Right forelimb (tissue), 1 donor: ENCODE measurements at regions not wholly inside any gene's neighbourhood (a gene's known extent, or its start where the extent isn't known, plus 50 kb on each side); places are given as distances from the start of the nearest gene placed in this dataset.
"Not testable (repeated sequence)": the region's sequence is repeated elsewhere in the genome, so short reads cannot be mapped to it uniquely, and the experiment has no call there.

Experiments
- DNase-seq: peaks from one replicate; pipeline ENCODE4 v3.0.0-alpha.2; 2018

DNA sequence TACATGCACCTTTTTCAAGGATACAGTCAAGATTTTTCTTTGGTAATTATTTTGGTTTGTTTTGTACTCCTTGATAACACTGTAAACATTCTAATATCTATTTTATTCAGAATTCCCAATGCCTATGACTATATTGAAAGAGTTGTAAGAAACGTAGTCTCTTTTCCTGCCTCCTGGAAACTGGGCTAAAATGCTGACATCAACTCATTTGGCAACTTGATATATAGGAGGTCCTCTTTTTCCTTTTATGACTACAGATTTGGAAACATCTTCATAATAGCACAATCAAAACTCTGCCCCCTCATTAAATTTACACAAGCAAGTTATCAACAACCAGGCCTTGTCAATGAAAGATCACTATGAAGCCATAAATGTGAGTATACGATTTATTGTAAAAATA lies 422.3 kb upstream of the PCDH15 start:
- no peak for DNase-seq

DNA sequence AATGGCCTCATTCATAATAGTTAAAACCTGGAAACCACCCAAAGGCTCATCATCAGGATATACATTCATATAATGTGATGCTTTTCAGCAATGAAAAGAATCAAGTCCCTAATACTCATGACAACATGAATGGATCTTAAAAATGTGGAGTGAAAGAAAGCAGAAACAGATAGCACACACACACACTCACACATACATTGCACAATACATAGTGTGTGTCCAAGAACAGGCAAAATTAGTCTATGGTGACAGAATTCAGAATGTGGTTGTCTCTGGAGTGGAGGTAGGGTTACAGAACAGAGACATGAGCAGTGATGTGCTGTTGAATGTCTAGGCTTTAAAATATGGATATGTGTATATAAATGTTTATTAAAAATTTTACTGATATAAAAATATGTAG lies 419.9 kb upstream of the PCDH15 start:
- DNase-seq, result no peak

DNA sequence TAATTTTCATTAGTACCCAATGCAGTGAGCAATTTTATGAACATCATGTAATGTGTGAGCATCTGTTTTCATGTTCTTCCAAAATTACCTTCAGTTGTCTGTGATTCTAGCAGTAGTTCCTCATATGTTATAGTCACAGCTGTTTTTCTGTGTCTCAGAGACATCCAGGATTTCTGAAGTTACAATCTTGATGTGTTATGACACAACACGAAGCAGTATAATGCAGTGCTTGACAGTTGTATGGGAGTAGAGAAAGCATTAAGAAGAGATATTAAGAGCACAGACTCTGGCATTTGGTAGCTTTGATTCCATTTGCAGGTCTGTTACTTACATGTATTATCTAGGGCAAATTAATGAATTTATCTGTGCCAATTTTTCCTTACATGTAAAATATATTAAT lies 414.7 kb upstream of the PCDH15 start:
- DNase-seq, result no peak

DNA sequence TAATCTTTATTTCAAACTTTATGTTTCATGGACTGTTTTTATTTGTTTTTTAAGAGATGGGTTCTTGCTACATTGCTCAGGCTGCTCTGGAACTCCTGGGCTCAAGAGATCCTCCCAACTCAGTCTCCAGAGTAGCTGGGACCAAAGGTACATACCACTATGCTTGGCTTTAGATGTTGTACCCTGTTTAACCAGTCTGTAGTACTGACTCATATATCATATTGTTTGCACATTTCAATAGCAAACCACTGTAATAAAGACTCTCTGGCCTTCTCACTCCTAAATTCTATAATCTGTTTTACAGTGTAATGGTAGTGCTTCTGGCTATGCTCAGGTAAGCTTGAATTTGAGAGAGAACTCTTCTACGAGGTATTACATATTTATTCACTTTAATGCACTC lies 413.6 kb upstream of the PCDH15 start:
- DNase-seq, result no peak

DNA sequence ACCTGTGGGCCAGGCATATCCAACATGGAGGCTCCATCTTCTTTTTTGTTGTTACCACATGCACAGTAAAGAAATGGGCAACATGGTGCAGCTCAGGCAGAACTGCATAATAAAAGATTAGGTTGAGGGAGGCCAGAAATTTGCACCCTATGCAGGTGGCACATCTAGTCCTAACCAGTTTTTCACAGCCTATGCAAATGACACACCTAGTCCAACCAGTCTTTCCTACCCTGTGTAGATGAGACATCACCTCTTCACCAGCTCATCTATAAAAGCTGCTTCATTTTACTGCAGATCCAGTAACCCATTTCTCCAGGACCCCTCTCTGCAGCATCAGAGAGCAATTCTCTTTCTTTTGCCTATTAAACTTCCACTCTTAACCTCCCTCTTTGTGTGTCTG lies 411.0 kb upstream of the PCDH15 start:
- DNase-seq, result no peak

DNA sequence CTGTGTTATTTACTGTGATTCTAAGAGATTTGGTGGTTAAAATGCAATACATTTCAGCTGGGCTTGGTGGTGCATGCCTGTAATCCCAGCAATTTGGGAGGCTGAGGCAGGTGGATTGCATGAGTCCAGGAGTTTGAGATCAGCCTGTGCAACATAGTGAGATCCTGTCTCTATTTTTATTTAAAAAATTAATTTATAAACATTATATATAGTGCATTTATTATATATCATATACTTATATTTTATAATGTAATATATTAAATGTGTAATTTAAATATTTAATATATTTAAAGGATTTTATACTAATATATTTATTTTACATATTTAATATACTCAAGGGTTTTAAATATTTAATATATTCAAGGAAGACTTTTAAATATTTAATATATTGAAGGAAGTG lies 402.8 kb upstream of the PCDH15 start:
- DNase-seq, result no peak

DNA sequence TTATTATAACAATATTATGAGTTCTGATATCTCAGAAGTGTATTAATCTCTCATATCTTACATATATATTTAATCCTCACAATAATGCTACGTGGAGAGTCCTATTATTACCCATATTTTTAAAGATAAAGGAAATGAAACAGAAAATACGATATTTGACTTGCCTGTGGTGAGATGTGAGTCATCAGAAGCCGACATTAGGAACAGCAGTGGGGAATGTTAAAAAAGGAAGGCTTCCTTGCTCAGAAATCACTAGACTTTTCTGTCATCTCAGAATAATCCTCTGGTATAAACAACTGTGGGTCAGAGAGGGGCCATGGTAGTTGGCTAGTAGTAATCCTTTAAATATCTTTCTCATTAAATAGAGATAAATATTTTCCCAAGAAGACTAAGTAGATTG lies 402.3 kb upstream of the PCDH15 start:
- DNase-seq, result no peak

DNA sequence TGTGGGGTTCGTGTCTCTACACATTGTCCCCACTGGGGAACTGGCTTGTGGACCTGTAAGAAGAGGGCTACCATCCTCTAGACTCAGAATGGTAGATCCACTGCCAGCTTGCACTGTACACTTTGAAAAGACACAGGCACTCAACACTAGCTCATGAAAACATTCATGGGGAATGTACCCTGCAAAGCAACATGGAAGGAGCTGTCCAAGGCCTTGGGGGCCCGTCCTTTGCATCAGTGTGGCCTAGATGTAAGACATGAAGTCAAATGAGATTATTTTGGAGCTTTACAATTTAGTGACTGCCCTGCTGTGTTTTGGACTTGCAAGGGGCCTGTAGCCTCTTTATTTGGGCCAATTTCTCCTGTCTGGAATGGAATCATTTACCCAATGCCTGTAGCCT lies 399.0 kb upstream of the PCDH15 start:
- DNase-seq, result no peak

DNA sequence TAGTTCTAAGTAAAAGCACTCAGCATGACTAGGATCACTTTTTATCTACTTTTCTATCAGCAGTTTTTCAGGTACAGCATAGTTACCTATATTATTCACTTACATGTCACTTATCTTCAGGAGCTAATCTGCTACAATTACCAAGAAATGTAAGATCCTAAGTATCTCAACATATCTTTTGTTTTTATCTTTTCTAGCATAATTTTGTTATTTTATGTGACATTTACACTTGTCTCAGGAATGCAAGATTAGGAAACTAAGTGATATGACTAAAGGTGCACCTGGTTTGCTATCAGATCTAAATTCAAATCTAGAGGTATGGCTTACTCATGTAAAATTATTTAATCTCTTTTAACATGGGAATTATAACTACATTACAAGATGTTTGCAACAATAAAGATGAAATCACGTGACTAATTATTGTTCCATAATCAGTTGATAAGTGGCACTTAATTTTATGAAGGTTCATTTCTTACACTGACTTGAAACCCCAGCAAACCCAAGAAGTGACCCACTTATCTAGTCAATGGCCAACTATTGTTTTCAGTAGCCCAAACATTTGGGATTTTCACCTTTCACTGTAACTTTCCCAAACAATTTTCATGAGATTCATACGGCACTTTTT lies 390.3 kb upstream of the PCDH15 start:
- no peak for DNase-seq

DNA sequence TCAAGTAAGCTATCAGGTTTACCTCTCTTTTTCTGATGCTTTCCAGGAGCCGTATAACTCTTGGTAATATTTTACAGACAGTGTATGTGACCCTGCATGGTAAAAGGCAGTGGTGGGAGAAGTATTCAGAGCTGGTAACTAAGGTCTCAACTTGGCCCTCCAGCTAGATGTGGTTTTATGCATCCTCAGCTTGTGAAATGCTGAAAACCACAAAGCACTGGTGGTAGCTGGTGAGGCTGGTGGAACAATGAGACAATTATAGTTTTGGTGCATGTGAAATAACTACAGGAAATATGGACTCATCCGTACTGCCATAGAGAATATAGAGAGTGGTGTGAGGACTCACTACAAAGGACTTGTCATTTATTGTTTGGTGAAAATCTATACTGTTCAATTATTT lies 383.0 kb upstream of the PCDH15 start:
- DNase-seq, result no peak

DNA sequence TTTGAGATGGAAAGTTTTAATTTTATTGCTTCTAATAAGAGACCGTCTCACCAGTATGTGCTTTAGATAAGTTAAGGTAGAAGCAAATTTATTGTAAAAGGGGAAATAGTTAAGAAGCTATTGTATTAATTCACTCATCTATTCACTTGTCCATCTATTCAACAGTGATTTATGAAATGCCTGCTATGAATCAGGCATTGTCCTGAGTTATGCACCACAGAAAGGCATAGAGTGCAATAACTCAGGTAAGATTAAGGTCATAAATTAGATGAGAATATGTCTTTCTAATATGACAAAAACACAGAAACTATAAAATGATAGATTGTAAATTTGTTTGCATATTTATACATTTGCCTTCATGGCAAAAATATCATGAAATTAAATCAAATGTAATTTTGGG lies 379.3 kb upstream of the PCDH15 start:
- no peak for DNase-seq

DNA sequence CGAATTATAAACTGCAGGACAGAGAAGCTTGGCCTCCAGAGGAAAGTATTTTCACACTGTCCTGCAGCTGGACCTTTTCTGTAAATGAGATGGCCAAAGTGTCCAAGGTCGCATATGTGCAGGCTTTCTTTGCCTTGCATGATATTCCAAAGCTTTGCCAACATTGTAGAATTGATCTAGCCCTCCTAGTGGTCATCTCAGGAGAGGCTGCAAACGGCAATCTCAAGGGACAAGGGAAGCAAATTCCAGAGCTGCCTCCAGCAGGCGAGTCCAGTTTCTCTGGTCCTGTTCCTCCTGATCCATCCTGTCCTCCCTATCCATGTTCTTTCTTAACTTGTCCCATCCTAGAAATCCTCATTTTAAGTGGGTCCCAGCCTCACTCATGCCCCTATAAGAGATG lies 373.4 kb upstream of the PCDH15 start:
- no peak for DNase-seq

DNA sequence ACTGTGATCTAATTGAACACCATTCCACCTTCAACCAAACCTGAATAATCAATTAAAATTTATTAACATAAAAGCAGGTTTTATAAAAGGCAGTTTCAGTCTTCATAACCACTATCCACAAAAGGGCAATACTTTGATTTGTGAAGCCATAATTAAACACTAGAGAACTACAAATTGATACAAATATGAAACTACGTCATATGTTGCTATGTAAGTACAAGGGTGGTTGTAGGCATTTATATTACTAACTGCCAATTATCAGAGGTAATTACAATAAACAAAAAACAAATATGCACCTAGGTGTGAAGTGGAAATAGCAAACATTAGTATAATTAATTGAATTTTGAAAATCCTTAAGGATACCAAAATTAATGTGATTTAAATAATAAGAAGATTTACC lies 368.5 kb upstream of the PCDH15 start:
- DNase-seq, result no peak

DNA sequence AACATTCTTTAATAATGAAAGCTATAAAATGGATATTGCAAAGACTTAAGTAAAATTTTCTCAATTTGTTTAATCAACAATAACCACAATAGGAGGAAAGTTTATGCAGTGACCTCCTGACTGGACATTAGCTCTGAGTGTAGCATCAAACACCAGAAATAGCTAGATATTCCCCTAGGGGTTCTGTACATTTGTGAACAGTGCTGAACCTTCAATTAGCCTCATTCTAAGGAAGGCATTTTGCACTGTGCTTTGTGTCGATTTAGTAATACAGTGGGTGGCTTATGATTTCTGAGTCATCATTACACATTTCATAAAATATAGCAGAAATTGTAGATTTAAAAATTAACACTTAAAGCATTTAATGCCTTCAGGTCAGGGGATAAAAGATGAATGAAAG lies 367.3 kb upstream of the PCDH15 start:
- DNase-seq, result no peak

DNA sequence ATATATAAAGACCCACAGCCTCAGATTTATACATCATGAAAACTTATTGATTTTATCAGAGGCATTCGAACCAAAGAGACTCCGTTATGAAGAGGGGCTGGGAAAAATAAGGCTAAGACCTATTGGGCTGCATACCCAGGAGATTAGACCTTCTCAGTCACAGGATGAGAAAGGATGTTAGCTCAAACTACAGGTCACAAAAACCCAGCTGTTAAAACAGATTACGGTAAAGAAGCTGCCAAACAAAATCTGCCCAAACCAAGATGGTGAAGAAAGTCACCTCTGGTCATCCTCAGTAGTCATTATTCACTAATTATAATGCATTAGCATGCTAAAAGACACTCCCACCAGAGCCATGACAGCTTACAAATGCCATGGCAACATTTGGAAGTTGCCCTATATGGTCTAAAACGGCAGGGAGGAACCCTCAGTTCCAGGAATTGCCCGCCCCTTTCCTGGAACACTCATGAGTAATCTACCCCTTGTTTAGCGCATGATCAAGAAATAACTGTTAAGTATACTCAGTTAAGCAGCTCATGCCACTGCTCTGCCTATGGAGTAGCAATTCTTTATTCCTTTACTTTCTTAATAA lies 362.5 kb upstream of the PCDH15 start:
- DNase-seq, result no peak

DNA sequence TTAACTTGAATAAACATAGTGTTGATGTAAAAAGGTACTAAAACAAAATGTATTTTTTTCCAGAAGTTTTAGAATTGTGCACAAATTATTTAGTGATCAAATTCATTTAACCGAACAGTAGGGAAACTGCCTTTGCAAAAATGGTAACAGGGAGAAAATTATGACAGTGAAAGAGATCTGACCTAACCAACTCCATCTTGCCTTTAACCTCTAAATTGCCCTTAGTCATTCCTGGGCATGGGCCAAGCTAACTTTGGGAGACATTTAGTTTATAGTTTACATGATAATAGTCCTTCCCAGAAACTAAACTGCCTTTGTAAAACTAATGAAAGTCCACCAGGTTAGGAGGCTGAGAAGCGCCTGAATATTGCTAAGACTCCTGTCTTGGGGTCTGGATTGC lies 361.3 kb upstream of the PCDH15 start:
- DNase-seq, result not testable (repeated sequence)

DNA sequence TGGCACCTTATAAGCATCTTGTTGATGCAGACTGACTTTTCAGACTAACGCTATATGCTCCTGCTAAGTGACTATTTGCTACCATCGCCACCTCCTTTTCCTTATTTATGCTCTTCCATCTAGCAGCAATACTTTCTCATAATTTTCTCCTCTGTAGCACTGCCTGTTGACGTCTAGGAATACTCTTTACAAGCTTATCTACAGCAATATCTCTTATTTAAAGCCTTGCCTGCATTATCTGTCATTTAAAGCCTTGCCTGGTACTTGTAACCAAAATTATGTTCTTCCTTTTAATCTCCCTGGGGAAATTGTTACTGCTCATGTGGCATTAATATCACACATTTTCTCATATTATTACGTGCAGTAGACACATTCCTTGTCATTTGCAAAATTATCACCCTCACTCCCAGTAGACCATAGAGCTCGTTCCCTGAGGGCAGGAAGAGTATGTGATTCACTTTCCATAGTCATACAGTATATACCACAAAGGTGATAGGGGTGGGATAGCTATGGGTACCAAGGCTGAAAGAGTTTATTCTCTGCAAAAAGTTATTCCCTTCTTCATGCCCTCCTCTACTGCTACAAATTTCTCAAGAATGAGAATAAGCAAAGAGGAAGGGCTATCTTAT lies 359.7 kb upstream of the PCDH15 start:
- no peak for DNase-seq

DNA sequence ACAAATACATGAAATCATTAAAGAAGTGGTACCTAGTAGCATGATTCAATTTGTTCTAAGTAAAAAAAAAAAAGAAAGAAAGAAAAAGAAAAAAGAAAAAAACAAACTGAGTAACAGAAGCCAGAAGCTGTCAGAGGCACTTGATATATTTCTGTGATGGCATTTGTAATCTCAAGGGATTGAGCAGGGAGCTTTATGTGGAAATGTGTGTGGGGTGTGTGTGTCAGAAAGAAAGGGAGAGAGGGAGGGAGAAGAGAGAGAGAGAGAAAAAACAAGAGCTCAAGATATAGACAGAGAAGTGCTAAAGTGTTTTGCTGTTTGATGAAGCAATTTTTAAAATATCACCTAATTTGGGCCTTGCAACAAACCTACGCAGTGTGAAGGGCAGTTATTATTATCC lies 357.6 kb upstream of the PCDH15 start:
- DNase-seq, result no peak

DNA sequence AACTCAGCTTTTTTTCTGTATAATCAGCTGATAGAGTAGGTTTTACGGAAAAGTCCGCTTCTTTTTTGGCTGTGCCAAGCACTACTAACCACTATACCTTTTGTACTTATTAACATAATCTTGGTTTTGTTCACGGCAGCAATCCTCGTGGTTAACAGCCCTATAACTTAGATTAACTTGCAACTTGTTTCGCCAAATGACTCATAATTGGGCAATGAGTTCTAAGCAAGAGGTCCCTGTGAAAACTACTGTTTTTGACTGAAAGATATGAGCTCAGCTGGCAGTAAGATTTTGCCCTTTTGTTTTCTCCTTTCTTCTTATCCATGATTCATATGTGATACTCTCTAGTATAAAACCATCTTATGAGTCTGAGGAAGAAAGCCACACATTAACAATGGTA lies 345.0 kb upstream of the PCDH15 start:
- DNase-seq, result no peak

DNA sequence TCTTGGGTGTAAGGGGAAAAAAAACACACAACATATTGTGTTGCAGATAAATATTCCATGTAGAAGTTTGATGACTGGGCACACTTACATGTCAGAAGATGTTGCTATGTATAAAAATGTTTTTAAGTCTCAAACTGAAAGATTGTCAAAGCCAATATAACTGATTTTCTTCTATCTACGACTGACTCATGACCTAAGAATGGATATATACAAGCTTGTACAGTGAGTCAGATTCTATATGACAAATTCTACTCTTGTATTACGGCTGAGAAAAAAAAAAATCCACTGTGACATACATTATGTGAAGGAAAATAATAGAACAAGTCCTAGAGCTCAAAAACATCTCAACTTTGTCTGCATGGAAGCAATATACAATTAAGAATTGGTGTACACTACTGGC lies 343.0 kb upstream of the PCDH15 start:
- no peak for DNase-seq

DNA sequence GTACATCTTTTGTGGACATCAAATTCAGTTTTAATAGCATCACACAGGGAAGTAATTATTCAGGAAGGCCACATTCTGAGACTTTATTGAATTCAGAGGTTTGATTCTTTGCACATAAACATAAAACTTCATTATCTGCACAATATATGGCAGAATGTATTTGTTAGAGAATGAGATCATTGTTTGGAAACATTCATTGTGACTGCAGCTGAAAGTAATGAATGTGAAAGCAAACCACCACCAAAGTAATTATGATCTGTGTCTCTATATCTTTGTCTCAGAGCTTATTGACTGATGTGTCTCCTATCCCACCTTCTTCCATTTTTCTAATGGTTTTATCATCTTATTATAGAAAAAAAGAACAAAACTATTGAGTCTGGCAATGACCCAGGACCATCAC lies 340.9 kb upstream of the PCDH15 start:
- DNase-seq, result no peak

DNA sequence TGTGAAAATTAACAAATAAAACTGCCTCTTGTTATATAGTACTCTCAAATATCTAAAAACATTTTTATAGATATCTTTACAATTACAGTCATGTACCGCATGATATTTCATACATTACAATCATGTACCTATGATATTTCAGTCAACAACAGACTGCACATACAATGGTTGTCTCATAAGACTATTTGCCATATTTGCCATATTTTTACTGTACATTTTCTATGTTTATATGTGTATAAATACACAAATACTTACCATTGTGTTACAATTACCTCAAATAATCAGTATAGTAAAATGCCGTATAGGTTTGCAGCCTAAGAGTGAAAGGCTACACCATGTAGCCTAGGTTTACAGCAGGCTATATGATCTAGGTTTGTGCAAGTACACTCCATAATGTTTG lies 336.0 kb upstream of the PCDH15 start:
- DNase-seq, result no peak

DNA sequence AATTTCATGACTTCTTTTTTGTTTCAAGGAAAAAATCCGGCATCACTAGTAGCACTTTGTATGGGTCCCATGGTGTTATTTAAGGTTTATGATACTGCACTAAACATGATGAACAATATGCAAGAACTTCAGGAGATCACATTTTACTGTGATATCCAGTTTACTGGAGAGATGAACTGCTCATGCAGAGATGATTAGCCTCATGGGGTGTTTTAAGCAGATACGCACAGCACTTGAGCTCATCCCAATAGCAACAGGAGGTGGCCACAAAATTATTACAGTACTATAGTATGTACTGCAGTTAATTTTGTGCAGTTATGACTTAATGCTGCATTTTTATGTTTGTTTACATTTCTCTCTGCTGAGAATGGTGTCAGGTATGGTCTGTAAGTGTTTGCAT lies 303.7 kb upstream of the PCDH15 start:
- DNase-seq, result no peak

DNA sequence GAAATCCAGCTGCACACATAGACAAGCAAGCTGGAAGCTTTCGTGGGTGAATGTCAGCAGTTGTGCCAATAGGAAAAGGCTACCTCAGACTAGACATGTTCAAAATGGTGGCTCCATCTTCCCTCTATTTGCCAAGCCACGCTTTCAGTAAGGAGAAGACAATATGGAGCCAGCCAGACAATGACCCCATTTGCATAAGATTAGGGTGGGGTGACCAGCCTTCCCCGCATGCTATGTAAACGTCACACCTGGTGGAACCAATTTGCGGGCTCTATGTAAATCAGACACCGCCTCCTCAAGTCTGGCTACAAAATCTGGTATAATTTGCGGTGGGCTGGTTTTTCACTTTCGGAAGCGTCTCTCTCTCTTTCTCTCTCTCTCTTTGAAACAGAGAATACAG lies 297.4 kb upstream of the PCDH15 start:
- no peak for DNase-seq

DNA sequence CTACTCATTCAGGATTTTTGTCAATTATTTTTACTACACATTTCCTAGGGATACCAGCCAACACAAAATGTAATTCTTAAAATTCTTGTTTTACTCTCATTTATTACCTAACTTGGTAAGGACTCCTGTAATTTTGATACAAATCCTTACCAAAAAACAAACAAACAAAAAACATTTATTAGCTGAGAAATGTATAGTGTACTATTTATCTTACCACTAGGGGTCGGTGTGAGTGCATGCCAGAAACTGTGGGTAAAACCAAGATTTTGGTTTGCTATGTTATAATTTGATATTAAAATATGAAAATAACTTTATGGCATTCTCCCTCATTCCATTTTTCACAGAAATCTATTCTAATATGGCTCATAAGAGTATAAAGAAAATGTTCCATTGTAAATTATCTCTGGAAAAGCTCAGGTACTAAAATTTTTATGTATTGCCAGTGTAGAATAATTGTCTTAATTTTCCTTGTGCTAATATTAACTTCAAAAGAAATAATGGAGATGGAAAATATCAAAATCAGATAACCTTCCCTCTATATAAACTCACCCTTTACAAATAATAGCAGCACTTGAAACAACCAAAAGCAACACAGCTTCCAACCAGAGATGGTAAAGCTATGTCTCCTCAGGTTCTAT lies 290.8 kb upstream of the PCDH15 start:
- no peak for DNase-seq
